Muscle of arm (tissue), 1 donor: ENCODE measurements at regions not wholly inside any gene's neighbourhood (a gene's known extent, or its start where the extent isn't known, plus 50 kb on each side); places are given as distances from the start of the nearest gene placed in this dataset.

ENCODE experiments used
- DNase-seq: peaks from one replicate; pipeline ENCODE4 v3.0.0-alpha.2; 2013

GRCh38 chr3:99439892-99440291 is 198.5 kb upstream of the COL8A1 start:
- DNase-seq, result no peak

- no peak for DNase-seq
Observed at GRCh38 chr3:99434190-99434589, 204.2 kb upstream of the COL8A1 start.

GRCh38 chr3:99430348-99431134 is 207.9 kb upstream of the COL8A1 start:
- no peak for DNase-seq

- DNase-seq, result no peak
Observed at GRCh38 chr3:99429502-99429901, 208.9 kb upstream of the COL8A1 start.

- no peak for DNase-seq
Observed at GRCh38 chr3:99425930-99426329, 212.5 kb upstream of the COL8A1 start.

GRCh38 chr3:99419116-99419515 is 219.3 kb upstream of the COL8A1 start:
- no peak for DNase-seq

GRCh38 chr3:99418709-99419108 is 219.7 kb upstream of the COL8A1 start:
- no peak for DNase-seq

GRCh38 chr3:99418209-99418635 is 220.2 kb upstream of the COL8A1 start:
- DNase-seq, result no peak

GRCh38 chr3:99413504-99413903 is 224.9 kb upstream of the COL8A1 start:
- DNase-seq, result no peak

- DNase-seq, result no peak
Observed at GRCh38 chr3:99410789-99411311, 227.5 kb upstream of the COL8A1 start.

GRCh38 chr3:99409961-99410360 is 228.4 kb upstream of the COL8A1 start:
- no peak for DNase-seq

- DNase-seq, result no peak
Observed at GRCh38 chr3:99407257-99407656, 231.1 kb upstream of the COL8A1 start.

GRCh38 chr3:99402755-99403154 is 235.6 kb upstream of the COL8A1 start:
- DNase-seq, result no peak

GRCh38 chr3:99400352-99400751 is 238.0 kb upstream of the COL8A1 start:
- no peak for DNase-seq

- DNase-seq, result no peak
Observed at GRCh38 chr3:99396651-99397275, 241.6 kb upstream of the COL8A1 start.

GRCh38 chr3:99394831-99395778 is 243.3 kb upstream of the COL8A1 start:
- no peak for DNase-seq

- DNase-seq, result no peak
Observed at GRCh38 chr3:99393961-99394360, 244.4 kb upstream of the COL8A1 start.

- DNase-seq, result no peak
Observed at GRCh38 chr3:99388780-99389179, 249.6 kb upstream of the COL8A1 start.

GRCh38 chr3:99384596-99384995 is 253.8 kb upstream of the COL8A1 start:
- no peak for DNase-seq

GRCh38 chr3:99376926-99377325 is 261.5 kb upstream of the COL8A1 start:
- DNase-seq, result no peak

- DNase-seq, result no peak
Observed at GRCh38 chr3:99373846-99374210, 264.6 kb upstream of the COL8A1 start.
